SK-N-DZ (cell line): ENCODE measurements at regions not wholly inside any gene's neighbourhood (a gene's known extent, or its start where the extent isn't known, plus 50 kb on each side); places are given as distances from the start of the nearest gene placed in this dataset.

Source experiments
- DNase-seq: peaks from one replicate; pipeline ENCODE4 v3.0.0-alpha.2; 2015; ENCODE audit warnings: low spot score

DNA sequence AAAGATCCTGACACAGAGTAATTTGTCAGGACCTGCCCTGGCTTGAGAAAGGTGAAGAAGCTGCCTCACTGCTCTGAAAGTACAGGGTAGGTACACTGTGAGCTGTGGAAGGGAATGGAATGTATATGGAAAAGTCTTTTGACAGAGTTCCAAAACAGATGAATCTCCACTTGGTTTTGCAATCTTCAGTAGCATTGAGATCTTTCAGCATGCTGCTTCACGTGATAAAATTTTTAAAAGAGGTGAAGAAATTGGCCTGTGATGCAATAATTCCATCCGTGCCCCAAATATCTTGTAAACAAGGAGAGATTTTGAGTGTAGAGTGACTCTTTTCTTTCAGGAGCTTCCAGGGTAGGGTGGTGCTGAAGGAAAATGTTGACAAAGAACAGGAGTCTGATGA lies 123.1 kb downstream of the OSR1 start:
- DNase-seq = no peak

DNA sequence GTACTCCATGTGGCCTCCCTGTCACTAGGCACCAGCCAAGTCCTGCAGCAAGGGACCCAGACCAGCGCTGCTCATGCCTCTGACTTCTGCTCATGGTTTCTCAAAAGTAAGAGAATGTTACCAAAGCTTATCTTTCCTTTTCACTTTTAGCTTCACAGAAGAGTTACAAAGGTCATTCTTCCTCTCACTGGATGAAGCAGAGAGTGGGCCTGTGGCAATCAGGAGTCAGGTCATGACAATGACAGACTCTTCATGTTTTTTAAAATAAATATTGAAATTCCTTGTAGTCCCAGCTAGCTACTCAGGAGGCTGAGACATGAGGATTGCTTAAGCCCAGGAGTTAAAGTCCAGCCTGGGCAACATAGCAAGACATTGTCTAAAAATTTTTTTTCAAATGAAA lies 126.1 kb downstream of the OSR1 start:
- no peak for DNase-seq

DNA sequence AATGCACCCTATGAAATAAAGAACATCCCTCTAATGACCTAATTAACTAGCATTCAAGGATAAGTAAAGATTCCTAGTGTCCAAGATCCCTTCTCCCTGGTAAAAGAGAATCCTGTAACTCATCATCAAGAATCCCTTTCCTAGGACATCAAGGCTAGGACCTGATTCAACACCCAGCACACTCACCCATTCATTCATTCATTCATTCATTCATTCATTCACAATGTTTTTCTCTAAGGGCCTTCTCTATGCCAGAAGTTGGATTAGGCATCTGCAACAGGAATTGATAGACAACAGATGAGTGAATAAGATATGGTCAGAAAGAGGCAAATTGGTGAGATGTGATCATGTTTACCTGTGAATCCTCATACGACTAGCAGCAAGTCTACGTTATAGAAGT lies 126.8 kb downstream of the OSR1 start:
- no peak for DNase-seq

DNA sequence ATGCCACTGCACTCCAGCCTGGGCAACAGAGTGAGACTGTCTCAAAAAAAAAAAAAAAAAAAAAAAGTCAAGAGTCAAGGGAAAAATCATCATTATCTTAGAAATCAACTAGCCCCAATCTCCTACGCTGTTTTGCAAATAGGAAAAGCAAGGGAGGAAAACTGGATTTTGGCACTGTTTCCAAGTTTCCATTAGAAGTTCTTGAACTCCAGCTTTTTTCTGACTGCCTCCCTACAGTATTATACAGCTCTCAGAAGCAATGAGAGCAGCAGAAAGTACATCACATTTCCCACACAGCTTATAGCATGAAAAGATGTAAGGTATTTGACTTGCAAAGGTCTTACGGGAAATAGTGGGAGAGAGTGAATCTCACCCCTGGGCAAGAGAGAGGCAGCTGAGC lies 127.8 kb downstream of the OSR1 start:
- no peak for DNase-seq

DNA sequence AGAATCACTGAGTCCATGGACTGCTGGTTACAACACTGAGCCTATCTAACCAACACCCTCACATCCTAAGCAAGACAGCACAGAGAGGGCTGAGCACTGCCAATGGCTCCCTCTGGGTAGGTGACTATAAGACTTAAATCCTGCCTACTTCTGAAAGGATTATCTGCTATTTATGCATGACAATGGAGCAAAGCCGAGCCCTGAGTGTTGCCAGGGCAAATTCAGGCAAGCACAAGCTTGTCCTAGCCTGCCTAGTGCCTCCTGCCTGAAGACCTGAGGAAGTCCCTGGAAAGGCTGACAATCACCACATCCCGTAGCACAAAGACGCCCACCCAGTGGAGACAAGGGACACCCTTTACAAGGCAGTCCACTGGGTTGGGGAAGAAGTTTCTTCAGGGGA lies 129.7 kb downstream of the OSR1 start:
- DNase-seq = no peak

DNA sequence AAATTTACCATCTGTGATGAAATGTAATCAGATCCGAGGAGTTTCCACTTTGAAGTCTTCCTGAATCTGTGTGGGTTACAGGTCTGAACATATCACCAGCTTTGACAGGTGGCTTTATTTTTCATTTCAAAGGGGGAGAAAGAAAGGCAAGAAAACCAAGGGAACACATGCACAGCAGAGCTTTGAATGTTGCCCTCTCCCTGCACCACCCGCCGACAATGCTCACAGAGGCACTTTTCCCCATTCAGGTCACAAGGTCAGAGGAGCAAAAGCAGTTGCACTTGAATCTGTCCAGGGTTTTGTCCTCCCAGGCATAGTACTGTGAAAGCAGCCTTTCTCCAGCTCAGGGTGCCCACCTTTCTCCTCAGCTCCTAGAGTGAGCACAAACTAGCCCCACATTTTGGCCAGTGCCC lies 130.2 kb downstream of the OSR1 start:
- DNase-seq = no peak

DNA sequence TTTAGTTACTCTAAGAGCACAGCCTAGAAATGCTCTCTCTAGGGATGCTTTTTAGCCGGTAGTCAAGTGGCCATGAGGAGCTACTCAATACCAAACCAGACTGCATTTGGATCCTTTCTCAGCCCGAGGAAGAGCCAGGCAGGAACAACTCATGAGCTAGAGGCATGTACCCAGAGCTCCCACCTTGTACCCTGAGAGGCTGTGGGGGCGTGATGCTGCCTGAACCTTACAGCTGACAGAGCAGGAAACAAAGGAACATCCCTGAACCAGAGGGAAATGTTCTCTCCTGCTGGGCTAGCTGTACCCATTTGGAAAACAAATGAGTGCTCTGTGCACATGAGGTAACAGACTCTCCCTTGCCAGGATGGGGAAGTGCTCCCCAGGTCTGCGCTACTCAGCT lies 131.6 kb downstream of the OSR1 start:
- no peak for DNase-seq

DNA sequence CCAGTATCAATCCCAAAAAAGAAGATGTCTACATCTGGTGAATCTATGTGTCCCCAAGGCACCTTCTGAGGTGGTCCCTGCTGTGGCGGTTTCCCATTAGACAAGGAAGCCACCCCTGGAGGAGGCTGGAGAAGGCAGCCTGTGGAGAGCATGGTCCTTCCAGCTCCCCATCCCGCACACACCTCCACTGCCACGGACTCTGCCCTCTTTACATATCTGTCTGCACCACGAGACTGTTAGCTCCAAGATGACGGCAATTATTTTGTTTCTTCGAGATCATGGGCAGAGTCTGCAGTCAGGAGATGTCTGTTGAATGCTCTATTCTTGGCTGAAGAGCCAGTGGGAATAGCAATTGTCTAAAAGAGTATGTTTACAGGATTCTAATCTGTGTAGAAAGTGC lies 132.0 kb downstream of the OSR1 start:
- DNase-seq = no peak

DNA sequence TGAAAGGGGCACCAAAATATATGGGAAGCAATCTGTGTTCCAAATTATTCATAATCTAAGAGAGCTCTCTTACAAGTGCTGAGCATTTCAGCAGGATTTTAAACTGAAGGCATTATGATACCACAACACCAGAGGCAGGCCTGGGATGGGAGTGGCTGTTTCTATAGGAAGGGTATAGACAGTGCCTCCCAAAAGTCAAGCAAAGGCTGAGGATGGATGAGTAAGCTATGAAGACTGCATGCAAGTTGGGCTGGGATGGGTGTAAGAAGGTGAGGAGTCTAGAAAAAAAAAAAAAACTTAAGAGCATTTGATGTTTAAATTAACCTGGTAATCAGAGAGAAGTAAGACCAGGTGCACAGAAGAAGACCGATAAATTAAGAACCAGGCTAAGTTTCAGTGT lies 132.5 kb downstream of the OSR1 start:
- no peak for DNase-seq

DNA sequence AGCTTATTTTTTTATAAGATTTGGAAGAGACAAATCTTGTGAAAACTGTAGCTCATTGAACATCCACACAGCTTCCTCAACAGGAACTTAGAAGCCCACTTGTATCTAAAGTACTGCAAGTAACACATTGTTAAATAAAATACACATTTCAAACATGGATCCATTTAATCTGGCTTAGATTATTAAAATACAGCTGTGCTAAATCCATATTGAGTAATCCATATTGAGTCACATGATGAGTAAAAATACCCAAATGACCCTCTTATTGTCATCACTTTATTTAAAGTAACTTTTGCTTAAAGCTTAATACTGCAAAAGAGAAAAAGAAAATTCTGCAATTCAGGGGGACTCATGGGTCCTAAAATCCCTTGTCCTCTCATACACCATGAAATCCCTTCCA lies 133.3 kb downstream of the OSR1 start:
- no peak for DNase-seq

DNA sequence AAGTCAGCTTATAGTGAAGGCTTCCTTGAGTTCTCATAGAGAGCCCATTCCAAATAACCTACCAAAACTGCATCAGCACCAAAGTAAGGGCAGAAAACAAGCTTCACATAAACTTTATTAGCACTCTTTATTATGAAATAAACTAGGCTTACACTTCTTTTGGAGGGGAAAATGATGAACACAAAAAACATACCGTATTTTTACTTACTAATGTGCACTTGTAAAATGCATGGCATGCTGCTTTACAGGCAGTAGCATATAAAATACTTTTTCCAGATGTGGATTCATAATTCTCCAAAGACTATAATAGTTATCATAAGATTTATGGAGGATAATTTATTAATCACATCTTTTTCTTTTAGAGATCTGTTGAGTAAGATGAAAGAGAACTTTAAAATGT lies 133.9 kb downstream of the OSR1 start:
- DNase-seq = no peak

DNA sequence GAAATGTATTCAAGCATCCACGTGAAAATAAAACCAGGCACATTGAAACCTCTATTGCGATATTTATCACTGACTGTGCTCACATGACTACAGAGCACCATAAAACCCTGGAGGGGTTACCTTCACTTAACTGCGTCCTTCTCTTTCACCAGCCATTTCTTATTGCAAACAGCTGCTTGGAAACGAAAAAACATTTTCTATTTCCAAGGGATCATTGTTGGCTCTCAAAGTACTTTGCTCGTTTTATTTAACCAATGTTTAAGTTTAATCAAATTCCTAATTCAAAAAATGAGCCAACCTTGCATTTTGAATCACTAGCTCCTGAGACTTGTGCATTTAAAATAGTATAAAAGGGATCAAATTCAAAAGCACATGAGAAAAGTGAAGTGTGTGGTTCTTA lies 134.4 kb downstream of the OSR1 start:
- no peak for DNase-seq

DNA sequence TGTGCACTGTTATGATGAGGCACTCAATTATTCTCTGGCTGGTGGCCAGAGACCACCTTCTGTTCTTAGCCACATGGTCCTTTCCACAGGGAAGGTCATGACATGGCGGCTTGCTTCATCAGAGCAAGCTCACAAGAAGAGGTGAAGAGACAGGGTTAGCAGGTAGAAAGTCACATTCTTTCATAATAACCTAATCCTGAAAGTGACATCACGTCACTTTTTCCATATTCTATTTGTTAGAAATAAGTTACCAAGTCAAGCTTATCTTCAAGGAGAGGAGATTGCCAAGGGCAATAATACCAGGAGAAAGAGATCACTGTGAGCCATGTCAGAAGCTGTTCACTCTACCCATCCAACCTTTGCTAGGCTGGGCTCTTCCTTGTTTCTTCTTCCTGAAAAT lies 139.4 kb downstream of the OSR1 start:
- DNase-seq = no peak

DNA sequence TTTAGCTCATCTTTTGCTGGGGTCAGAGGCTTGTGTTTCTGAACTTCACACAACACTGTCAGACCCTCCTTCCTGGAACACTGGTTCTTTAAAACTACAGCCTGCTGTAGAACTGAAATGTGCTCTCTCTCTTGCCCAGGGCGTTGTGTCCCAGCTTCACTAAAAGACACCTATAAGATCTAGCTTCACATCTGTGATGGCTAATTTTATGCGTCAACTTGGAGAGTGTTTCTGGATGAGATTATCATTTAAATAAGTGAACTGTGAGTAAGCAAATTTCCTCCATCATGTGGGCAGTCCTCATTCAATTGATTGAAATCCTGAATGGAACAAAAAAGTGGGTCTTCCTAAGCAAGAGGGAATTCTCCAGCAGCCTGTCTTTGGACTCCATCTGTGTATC lies 140.3 kb downstream of the OSR1 start:
- no peak for DNase-seq

DNA sequence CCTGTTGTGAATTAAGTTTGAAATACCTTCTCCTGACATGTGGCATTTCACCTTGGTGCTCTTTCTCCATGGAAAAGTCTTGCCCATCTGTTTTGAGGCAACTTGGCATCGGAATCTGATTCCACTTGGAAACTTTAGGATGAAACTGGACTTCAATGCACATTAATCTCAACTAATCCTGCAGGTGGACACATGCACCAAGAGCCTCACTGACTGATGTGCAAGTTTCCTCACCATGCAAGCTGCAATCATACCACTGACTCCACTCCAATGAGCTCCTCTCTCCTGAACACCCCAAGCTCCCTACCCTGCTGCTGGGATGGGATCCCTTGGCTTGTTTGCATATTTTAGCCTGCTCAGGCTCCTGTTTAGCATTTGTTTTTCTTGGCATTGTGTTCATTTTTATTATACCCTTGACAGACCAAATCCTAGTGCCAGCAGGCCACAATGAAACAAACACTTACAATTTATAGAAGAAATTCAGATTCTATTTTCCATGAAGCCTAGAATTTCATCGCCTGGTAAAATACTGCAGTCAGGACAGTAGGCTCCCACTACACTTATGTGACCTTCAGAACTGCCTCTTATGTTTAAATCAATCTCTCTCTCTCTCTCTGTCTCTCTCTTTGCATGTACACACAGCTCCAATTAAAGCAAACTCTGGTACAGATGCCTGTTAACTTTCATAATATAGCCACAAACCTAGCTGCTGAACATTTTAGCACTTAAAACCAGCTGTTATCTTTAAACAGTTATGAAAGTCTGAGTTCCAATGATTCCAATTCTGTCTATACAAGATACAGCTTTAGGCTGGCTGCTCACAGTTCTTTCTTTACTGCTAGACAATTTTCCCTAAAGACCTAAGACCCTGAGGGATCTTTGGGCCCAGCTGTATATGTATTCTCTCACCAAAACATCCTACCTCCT lies 141.5 kb downstream of the OSR1 start:
- DNase-seq = no peak

DNA sequence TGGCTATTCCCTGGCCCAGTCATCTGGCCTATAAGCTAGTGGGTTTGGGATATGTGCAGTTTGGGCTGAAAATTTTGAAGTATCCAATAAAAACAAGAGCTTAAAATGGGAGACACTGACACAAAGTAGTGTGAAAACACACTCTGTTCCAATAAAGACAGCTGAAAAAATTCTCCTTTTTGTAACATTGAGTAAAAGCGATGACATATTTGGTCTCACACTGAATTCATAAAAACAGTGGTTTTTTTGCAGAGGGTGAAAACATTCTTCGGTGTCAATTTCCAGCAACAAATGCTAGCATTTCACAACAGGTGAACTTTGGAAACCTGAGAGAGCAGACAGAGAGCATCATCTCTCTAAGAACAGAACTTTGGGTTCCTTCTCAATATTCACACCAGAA lies 142.2 kb downstream of the OSR1 start:
- DNase-seq = no peak

DNA sequence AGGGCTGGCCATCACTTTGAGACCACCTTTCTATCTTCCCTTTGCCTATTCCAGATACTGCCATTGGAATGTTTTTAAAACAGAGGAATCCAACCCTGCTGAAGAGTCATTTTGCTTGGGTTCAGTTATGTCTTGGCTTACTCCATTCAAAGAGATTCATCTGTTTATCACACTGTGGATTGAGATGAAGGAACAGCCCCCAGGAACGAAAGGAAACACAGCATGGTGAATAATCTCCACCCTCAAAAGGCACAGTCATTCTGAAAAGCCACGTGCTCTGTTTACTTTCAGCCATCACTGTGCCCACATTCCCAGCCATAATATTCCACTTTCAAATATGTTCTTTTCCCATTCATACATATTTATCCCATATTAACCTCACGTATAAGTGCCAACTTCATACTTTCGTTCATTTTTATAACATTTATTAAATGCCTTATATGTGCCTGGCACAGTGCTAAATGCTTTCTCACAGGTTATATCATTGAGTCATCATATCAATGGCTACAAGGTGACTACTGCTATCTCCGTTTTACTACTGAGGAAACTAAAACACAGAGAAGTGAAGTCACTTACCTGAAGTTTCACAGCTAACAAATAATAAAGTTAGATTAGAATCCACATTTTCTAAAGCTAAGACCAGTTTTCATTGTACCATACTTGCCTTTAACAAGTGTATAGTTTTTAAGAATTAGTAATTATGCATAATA lies 143.6 kb downstream of the OSR1 start:
- no peak for DNase-seq

DNA sequence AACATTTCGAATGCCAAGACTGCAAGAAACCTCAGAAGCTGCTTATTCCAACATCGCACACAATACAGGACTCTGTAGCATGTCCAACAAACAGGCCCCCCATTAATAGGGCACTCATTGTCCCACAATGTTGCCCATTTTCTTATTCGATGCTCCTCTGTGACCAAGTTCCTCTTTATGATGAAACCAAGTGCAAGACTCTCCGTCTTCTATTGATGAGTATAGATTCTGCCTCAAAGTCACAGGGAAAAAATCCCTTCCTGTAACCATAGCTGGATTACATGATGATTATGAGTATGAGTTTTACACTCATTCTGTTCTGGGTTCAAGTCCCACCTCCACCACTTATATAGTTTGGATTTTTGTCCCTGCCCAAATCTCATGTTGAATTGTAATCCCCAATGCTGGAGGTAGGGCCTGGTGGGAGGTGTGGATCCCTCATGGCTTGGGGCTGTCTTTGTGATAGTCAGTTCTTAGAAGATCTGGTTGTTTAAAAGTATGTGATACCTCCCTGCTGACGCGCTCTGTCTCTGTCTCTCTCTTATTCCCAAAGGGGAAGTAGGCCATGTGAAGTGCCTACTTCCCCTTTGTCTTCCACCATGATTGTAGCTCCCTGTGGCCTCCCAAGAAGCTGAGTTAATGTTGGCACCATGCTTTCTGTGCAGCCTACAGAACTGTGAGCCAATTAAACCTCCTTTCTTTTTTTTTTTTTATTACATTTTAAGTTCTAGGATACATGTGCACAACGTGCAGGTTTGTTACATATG lies 148.7 kb downstream of the OSR1 start:
- no peak for DNase-seq

DNA sequence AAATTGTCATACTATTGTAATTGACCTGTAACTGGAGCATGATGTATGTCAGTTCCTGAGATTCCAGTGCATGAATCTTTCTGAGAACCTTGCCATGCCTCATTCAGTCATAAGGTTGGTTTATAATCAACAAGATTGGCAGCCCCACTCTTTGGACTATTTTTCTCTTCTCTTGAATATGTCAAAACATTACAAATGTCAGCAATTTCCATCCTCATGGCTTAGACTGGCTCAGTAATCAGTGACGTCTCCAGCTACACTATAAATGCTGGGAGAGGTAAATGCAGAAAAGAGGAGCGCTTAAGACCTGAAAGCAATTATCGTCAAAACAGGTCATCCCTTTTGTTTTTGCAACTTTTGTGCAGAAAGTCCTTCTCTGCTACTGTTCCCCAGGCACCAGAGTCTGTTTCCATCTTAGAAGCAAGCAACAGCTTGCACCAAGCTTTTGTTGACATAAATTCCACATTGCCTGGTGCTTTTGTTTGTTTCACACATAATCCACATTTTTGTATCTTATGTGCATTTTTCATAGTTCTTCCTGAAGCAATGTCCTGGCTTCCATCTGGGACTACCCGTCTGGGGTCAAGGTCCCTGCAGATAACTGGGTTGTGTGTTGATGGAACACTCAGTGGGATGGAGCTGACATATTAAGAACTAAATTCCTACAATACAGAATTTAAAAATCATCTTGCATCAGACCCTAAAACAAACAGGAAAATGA lies 149.8 kb downstream of the OSR1 start:
- no peak for DNase-seq

DNA sequence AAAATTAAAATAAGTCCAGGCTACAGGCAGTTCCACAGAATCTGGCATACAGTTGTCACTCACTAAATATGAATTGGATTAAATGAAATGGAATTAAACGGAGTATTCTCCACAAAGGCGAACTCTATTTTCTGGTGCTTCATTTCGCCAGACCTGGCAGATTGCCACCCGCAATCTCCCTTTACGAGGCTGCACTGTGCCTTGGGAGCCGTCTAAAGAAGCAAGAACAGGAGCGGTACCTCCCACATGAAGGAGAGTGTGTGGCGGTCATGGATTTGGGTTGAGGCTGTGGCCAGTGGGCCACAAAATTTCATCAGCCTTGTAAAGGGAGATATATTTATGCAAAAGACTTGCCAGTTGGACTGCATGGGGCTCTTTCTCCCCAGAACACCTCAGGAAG lies 151.0 kb downstream of the OSR1 start:
- DNase-seq = no peak

DNA sequence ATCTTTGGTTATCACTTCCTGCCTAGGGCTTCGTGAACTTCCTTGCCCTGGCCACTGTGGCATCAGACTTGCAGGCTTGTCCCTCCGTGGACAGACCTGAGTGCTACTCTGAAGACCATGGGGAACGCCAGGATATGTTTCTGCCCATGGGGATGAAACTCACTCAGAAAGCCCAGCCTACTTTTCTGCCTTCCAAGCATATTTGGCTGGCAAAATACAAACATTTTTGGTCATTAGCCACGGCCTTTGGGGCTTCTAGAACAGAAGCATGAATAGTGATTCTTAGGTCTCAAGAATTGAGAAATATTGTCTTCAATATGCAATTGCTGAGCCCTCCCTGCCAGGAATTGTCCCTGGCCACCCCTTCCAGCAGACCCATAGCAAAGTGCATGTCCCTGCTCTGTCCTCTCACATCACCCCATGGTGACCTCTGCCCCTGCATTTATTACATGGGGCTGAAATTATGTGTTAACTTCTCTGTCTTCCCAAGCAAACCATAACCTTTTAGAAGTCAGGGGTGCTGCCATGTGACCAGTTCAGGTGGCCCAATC lies 152.4 kb downstream of the OSR1 start:
- no peak for DNase-seq
